AG08396 (cell line): ENCODE measurements at regions not wholly inside any gene's neighbourhood (a gene's known extent, or its start where the extent isn't known, plus 50 kb on each side); places are given as distances from the start of the nearest gene placed in this dataset.
"Not testable (repeated sequence)": the region's sequence is repeated elsewhere in the genome, so short reads cannot be mapped to it uniquely, and the experiment has no call there.

Source experiments
- DNase-seq: peaks from one replicate; pipeline ENCODE4 v3.0.0; 2012; ENCODE audit warnings: low spot score, mixed read lengths

DNA sequence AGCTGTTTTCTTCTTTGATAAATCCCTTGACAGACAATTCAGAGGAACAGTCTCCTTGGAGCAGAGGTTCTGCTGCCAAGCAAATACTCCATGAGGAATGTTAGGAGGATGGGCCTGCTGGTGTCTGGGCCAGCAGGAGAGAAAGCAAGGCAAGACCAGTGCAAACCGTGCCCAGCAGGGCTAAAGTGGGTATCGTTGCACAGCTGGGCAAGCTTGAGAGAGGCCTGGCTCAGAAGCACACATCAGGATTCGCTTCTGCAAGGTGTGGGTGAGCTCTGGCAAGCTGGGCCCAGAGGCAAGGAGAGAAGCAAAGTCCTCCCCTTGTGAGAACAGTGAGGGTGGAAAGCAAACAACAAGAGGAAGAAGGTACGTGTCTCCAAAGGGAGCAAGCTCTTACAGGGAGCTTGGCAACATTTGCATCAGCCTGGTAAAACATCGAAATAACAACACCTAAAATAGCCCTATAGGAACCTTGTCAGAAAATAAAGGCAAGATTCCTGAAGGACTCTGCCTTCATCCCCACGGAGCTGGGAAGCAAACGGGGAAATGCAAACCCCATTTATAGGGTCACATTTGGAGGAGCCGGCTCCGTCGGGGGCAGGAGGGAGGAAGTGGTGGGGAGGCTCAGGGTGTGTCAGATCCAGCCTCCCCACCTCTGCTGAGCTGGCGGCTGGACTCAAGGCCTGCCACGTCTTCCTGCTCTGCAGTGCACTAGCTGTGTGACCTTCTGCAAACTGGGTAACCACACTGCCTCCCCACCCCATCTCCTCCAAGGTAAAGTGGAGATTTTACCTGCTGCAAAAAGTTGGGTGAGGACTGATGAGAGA lies 62.3 kb upstream of the HIVEP3 start:
- DNase-seq: no peak

GRCh38 chr1:41978986-41979385 lies 60.3 kb upstream of the HIVEP3 start:
- DNase-seq: no peak

GRCh38 chr1:41977326-41977725 lies 58.6 kb upstream of the HIVEP3 start:
- DNase-seq: no peak

- no peak for DNase-seq
Measured at GRCh38 chr1:41976671-41977070, 57.9 kb upstream of the HIVEP3 start.

GRCh38 chr1:41975850-41976569 lies 57.3 kb upstream of the HIVEP3 start:
- no peak for DNase-seq

DNA sequence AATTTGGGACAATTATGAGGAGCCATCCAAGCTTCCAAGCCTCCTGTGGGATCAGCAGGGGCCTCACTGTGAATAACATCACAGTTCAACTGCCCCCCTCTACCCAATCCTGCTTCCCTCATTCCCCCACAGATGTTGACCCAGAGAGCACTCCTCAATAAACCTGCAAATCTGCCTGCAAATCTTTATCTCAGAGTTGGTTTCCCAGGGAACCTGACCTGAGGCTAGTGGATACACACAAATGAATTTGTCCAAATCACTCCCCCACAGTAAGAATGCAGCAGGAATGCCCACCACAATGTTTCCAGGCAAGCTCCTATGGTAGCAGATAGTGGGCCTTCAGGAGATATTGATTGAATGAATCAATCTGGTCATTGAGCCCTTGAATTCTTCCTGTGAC lies 56.4 kb upstream of the HIVEP3 start:
- no peak for DNase-seq

DNA sequence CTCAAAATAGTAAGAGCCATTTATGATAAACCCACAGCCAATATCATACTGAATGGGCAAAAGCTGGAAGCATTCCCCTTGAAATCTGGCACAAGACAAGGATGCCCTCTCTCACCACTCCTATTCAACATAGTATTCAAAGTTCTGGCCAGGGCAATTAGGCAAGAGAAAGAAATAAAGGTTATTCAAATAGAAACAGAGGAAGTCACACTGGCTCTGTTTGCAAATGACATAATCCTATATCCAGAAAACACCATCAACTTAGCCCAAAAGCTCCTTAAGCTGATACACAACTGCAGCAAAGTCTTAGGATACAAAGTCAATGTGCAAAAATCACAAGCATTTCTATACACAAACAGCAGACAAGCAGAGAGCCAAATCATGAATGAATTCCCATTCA lies 49.8 kb upstream of the HIVEP3 start:
- not testable (repeated sequence) for DNase-seq
